BJ (cell line): ENCODE measurements at regions not wholly inside any gene's neighbourhood (a gene's known extent, or its start where the extent isn't known, plus 50 kb on each side); places are given as distances from the start of the nearest gene placed in this dataset.

ENCODE experiments used
- CTCF ChIA-PET: fragments of 350-600 bp; formaldehyde crosslinking; extraction: SDS; loops from one replicate; lab custom pipeline; 2021; ENCODE audit warnings: antibody characterized with exemption, inconsistent platforms; lab: Yijun Ruan, JAX
- POLR2A ChIA-PET: fragments of 300-600 bp; sonication (Branson Sonifier 250); formaldehyde crosslinking; extraction: SDS; loops from one replicate; lab custom pipeline; 2021; ENCODE audit warnings: antibody characterized with exemption; lab: Charles Lee
- DNase-seq: peaks from one replicate; pipeline ENCODE4 v3.0.0-alpha.2; 2011; ENCODE audit warnings: low read depth
- H3K27me3 ChIP-seq: 2 replicates; pipeline ENCODE4 v1.6.0; 2011; ENCODE audit warnings: low read length; ENCODE audit not compliant: control insufficient read depth, insufficient read depth
- H3K36me3 ChIP-seq: 2 replicates; pipeline ENCODE4 v1.5.1; 2011; ENCODE audit warnings: low read length; ENCODE audit not compliant: control insufficient read depth, insufficient read depth
- H3K4me3 ChIP-seq: 2 replicates; pipeline ENCODE4 v1.5.1; 2011; ENCODE audit warnings: low read depth, mild to moderate bottlenecking, control low read depth, low read length
- TF ChIP-seq, protein P1 (sequence below): IDR thresholded peaks from 2 replicates; pipeline ENCODE4 v1.5.1; 2011; ENCODE audit warnings: low read depth, mild to moderate bottlenecking, control low read depth, inconsistent platforms, low read length, moderate library complexity; ENCODE audit not compliant: insufficient read depth

DNA sequence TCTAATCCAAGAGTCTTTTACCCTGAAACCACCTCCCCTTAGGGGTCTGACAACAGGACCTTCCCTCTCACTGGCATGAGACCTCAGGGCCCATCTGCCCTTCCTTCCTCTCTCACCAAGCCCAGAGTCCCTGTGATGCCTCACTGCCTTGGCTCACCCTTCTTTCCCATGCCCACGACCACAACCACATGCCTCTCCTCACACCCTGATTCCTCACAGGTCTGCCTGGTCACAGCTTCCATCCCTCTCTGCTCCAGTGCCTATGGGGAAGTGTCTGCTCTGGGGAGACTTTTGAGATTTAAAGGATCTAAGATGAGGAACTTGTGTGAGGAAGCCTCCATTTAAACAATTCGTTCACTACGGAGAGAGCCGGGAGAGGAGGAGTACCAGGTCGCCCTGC, 98.9 kb upstream of the SH3BP4 start:
- ChIA-PET POLR2A (no interaction called here), CTCF (interaction anchor here (0.5 to 1.4 kb wide), 2 partner anchors 10 to 29 kb away, joined by 3 to 4 read pairs; no protein-coding TSS in a partner anchor)
- Histone ChIP-seq H3K27me3 (no peaks in the 10 kb centered on the region; the same call in 1 of the 2 replicates), H3K36me3 (no peaks in the 10 kb centered on the region), H3K4me3 (no peak overlapping the region)
- TF ChIP-seq, protein P1, sequence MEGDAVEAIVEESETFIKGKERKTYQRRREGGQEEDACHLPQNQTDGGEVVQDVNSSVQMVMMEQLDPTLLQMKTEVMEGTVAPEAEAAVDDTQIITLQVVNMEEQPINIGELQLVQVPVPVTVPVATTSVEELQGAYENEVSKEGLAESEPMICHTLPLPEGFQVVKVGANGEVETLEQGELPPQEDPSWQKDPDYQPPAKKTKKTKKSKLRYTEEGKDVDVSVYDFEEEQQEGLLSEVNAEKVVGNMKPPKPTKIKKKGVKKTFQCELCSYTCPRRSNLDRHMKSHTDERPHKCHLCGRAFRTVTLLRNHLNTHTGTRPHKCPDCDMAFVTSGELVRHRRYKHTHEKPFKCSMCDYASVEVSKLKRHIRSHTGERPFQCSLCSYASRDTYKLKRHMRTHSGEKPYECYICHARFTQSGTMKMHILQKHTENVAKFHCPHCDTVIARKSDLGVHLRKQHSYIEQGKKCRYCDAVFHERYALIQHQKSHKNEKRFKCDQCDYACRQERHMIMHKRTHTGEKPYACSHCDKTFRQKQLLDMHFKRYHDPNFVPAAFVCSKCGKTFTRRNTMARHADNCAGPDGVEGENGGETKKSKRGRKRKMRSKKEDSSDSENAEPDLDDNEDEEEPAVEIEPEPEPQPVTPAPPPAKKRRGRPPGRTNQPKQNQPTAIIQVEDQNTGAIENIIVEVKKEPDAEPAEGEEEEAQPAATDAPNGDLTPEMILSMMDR = no peak
- DNase-seq = no peak

DNA sequence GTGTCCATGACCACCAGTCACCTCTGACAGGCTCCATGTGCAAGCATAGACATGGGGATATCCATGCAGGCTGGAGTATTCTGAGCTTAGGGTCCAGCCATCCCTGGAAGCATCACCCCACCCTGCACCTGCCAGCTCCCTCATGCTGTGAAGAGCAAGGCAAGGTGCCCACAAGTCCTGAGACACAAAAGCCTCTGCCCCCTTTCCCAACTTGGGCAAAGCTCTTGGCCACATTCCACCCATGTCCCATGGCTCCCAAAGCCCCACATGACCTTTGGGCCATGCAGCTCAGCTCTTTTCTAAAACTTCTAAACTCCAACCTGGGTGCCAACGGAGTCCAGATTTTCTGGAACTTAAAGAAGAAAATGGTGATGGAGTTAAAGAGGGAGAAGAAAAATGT, 99.8 kb upstream of the SH3BP4 start:
- POLR2A ChIA-PET = no interaction called here
- DNase-seq = no peak
- TF ChIP-seq, protein P1 = no peak
- H3K27me3 ChIP-seq = no peaks in the 10 kb centered on the region; the same call in 1 of the 2 replicates
- no peak overlapping the region for H3K4me3 ChIP-seq
- H3K36me3 ChIP-seq = no peaks in the 10 kb centered on the region
- CTCF ChIA-PET = interaction anchor here (1.4 kb wide), 1 partner anchor 9 kb away, joined by 4 read pairs; no protein-coding TSS in a partner anchor

DNA sequence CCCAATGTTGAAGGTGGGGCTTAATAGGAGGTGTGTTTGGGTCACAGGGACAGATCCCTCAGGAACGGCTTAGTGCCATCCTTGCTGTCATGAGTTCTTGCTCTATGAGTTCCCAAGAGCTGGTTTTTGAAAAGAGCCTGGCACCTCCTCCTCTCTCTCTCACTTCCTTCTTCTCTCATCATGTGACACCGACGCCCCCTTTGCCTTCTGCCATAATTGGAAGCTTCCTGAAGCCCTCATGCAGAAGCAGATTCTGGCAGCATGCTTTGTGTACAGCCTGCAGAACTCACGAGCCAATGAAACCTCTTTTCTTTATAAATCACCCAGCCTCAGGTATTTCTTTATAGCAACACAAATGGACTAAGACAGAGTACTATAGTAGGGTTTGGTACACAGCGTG, 100.4 kb upstream of the SH3BP4 start:
- ChIA-PET CTCF (interaction anchor here (1.2 kb wide), 1 partner anchor 9 kb away, joined by 3 read pairs; no protein-coding TSS in a partner anchor), POLR2A (no interaction called here)
- Histone ChIP-seq H3K27me3 (no peaks in the 10 kb centered on the region; the same call in 1 of the 2 replicates), H3K4me3 (no peak overlapping the region), H3K36me3 (no peaks in the 10 kb centered on the region)
- no peak for DNase-seq
- TF ChIP-seq, protein P1 = no peak

DNA sequence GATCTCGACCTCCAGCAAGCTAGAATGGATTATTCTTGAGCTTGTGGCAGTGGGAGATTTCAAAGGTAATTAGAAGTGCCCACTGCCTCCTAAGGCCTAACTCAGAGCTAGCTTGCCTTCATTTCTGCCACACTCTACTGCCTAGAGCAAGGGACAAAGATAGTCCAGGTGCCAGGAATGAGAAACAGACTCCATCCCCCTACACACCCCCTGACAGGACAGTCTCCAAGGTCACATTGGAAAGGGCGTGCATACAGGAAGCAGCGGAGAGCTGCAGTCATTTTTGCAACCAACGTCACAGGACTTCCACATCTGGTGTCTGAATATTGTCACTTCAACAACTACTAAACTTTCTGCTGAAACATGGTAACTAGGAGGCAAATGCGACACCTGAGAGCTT, 101.0 kb upstream of the SH3BP4 start:
- TF ChIP-seq, protein P1 = no peak
- DNase-seq = no peak
- ChIA-PET CTCF (interaction anchor here (0.7 to 1.2 kb wide), 2 partner anchors 8 to 13 kb away, joined by 3 to 4 read pairs; no protein-coding TSS in a partner anchor), POLR2A (no interaction called here)
- Histone ChIP-seq H3K27me3 (no peaks in the 10 kb centered on the region; the same call in 1 of the 2 replicates), H3K36me3 (no peaks in the 10 kb centered on the region), H3K4me3 (no peak overlapping the region)

DNA sequence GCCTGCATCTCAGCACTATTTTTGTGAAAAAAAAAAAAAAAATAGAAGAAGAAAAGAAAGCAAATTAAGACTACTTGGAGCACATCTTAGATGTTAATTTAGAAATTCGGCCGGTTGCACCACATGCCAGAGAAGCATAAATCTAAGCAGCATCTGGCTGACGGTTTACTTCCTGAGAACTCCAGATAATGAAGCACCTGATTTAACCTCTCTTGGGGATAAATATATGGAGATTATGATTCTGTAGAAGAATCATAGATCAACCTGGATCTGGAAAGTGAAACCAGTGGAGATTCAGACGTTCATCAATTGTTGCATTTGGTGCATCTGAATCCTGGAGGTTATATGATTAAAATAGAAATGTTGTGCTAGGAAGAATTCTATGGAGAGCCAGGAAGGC, 102.1 kb upstream of the SH3BP4 start:
- H3K27me3 ChIP-seq = no peaks in the 10 kb centered on the region; the same call in 1 of the 2 replicates
- no peak for DNase-seq
- TF ChIP-seq, protein P1 = no peak
- ChIA-PET CTCF (no interaction called here), POLR2A (no interaction called here)
- no peak overlapping the region for H3K4me3 ChIP-seq
- H3K36me3 ChIP-seq = no peaks in the 10 kb centered on the region
